Gastrocnemius medialis (tissue), 4 donors: ENCODE measurements at regions not wholly inside any gene's neighbourhood (a gene's known extent, or its start where the extent isn't known, plus 50 kb on each side); places are given as distances from the start of the nearest gene placed in this dataset.
A peak's percentile ranks its signal among the peaks of the same experiment; 100 is the strongest.

Experiments used
- ATAC-seq, 2 donors: fragments of 150-250 bp; one replicate each; pipeline ENCODE4 v1.9.1; 2016
- DNase-seq, 2 donors: peaks; one replicate each; pipeline ENCODE4 v3.0.0-alpha.2; 2019
- H3K27ac ChIP-seq, 4 donors: fragments of 200-600 bp; sonication (generic); 1 replicate in 1 of 4; 2 replicates in 3 of 4; pipeline ENCODE4 v1.5.1; 2016 to 2018; ENCODE audit warnings: mild to moderate bottlenecking in 2 of 4, moderate library complexity in 1 of 4
- H3K27me3 ChIP-seq, 3 donors: fragments of 200-600 bp; sonication (generic) in 2 of 3; 1 replicate in 1 of 3; 2 replicates in 2 of 3; pipeline versions ENCODE4 v1.5.1 to v1.6.0; 2016 to 2019; ENCODE audit warnings: mild to moderate bottlenecking in 1 of 3, moderate library complexity in 1 of 3
- H3K36me3 ChIP-seq, 2 donors: fragments of 200-600 bp; sonication (generic) in 1 of 2; one replicate each; pipeline ENCODE4 v1.5.1; 2017 to 2018
- H3K4me1 ChIP-seq, 2 donors: fragments of 200-600 bp; sonication (generic) in 1 of 2; one replicate each; pipeline ENCODE4 v1.5.1; 2016 to 2017; ENCODE audit warnings: mild to moderate bottlenecking in 2 of 2
- H3K4me3 ChIP-seq, 4 donors: fragments of 200-600 bp; sonication (generic) in 3 of 4; 1 replicate in 1 of 4; 2 replicates in 3 of 4; pipeline ENCODE4 v1.5.1; 2016 to 2019; ENCODE audit warnings: mild to moderate bottlenecking in 2 of 4
- H3K9me3 ChIP-seq, 3 donors: fragments of 200-600 bp; sonication (generic) in 2 of 3; 1 replicate in 1 of 3; 2 replicates in 2 of 3; pipeline ENCODE4 v1.5.1; 2016 to 2019
- CTCF ChIP-seq, 5 experiments: fragments of 450-650 bp in 3 of 5; fragments of 200-600 bp in 2 of 5; sonication (generic) in 2 of 5; IDR thresholded peaks in 4 of 5; conservative IDR thresholded peaks in 1 of 5; 1 replicate in 4 of 5; 2 replicates in 1 of 5; pipeline ENCODE4 v1.5.1; 2016 to 2019; ENCODE audit warnings: antibody characterized with exemption in 5 of 5, mild to moderate bottlenecking in 3 of 5, moderate library complexity in 3 of 5
- POLR2A ChIP-seq, 2 donors: fragments of 450-650 bp; IDR thresholded peaks; one replicate each; pipeline ENCODE4 v1.6.1; 2017; ENCODE audit warnings: antibody characterized with exemption in 2 of 2, mild to moderate bottlenecking in 2 of 2, moderate library complexity in 2 of 2
- in situ Hi-C, 4 donors: fragments of 200-750 bp; cut with MboI; loops; one replicate each; pipeline versions ENCODE4 v1.15.0 to v1.8.0; 2017; ENCODE audit warnings: low sequenced_read_pairs in 4 of 4
- intact Hi-C: fragments of 100-400 bp; cut with DNase I; formaldehyde crosslinking; loops from one replicate; pipeline ENCODE4 v1.15.1; 2023; ENCODE audit warnings: low total_unique reads

- intact Hi-C loops = no loop called here
- H3K4me1 ChIP-seq = peaks cover 0 to 13% of the 10 kb centered on the region in 2 donors
- no peak overlapping the region for H3K4me3 ChIP-seq
- no peak for ATAC-seq
- no peaks in the 10 kb centered on the region for H3K9me3 ChIP-seq
- no peak for DNase-seq
- in situ Hi-C loops = no loop called here
- no peaks in the 10 kb centered on the region for H3K36me3 ChIP-seq
- peak overlapping the region in 1 of 4 donors; percentile 12 for H3K27ac ChIP-seq
- no peaks in the 10 kb centered on the region for H3K27me3 ChIP-seq
- TF ChIP-seq POLR2A (IDR thresholded peaks at IDR 0.05) (no peak), CTCF (IDR thresholded peaks at IDR 0.05 in 4 of 5, conservative IDR thresholded peaks at IDR 0.05 in 1 of 5) (no peak)
Observed at GRCh38 chr3:30457081-30457480, 149.3 kb upstream of the TGFBR2 start.

- no peaks in the 10 kb centered on the region for H3K9me3 ChIP-seq
- peaks cover 0 to 13% of the 10 kb centered on the region in 2 donors for H3K4me1 ChIP-seq
- ATAC-seq (no peak), DNase-seq (no peak)
- no peak overlapping the region for H3K4me3 ChIP-seq
- peak overlapping the region in 2 of 4 donors; percentile 1 to 9 for H3K27ac ChIP-seq
- intact Hi-C loops = no loop called here
- in situ Hi-C loops = no loop called here
- H3K27me3 ChIP-seq = no peaks in the 10 kb centered on the region
- no peaks in the 10 kb centered on the region for H3K36me3 ChIP-seq
- TF ChIP-seq POLR2A (IDR thresholded peaks at IDR 0.05) = no peak
- no peak for TF ChIP-seq CTCF (IDR thresholded peaks at IDR 0.05 in 4 of 5, conservative IDR thresholded peaks at IDR 0.05 in 1 of 5)
Observed at GRCh38 chr3:30457726-30458125, 148.7 kb upstream of the TGFBR2 start.

GRCh38 chr3:30458376-30459171 is 147.8 kb upstream of the TGFBR2 start:
- in situ Hi-C loops (no loop called here), intact Hi-C loops (no loop called here)

GRCh38 chr3:30461311-30461710 is 145.1 kb upstream of the TGFBR2 start:
- Histone ChIP-seq H3K9me3 (no peaks in the 10 kb centered on the region), H3K4me1 (no peaks in the 10 kb centered on the region), H3K36me3 (no peaks in the 10 kb centered on the region), H3K27me3 (no peaks in the 10 kb centered on the region), H3K27ac (no peak overlapping the region), H3K4me3 (no peak overlapping the region)
- ATAC-seq (no peak), DNase-seq (no peak)
- no peak for TF ChIP-seq POLR2A (IDR thresholded peaks at IDR 0.05)
- TF ChIP-seq CTCF (IDR thresholded peaks at IDR 0.05 in 4 of 5, conservative IDR thresholded peaks at IDR 0.05 in 1 of 5) = no peak
- intact Hi-C loops (no loop called here), in situ Hi-C loops (no loop called here)

More at GRCh38 chr3:30458376-30459171, 147.8 kb upstream of the TGFBR2 start:
- Histone ChIP-seq H3K9me3 (no peaks in the 10 kb centered on the region), H3K27ac (peak overlapping the region in 1 of 4 donors; percentile 9), H3K36me3 (no peaks in the 10 kb centered on the region), H3K4me3 (no peak overlapping the region), H3K27me3 (no peaks in the 10 kb centered on the region), H3K4me1 (peaks cover 0 to 5% of the 10 kb centered on the region in 2 donors)
- TF ChIP-seq POLR2A (IDR thresholded peaks at IDR 0.05) (no peak), CTCF (IDR thresholded peaks at IDR 0.05 in 4 of 5, conservative IDR thresholded peaks at IDR 0.05 in 1 of 5) (no peak)
- DNase-seq (no peak), ATAC-seq (no peak)
